Left cardiac atrium (tissue), 4 donors: ENCODE measurements at regions not wholly inside any gene's neighbourhood (a gene's known extent, or its start where the extent isn't known, plus 50 kb on each side); places are given as distances from the start of the nearest gene placed in this dataset.
"Not testable (repeated sequence)": the region's sequence is repeated elsewhere in the genome, so short reads cannot be mapped to it uniquely, and the experiment has no call there.

Experiments used
- ATAC-seq, 2 donors: fragments of 200-7000 bp; cut with Tn5 transposase; one replicate each; pipeline ENCODE4 v1.9.1; 2020; ENCODE audit warnings: mild to moderate bottlenecking in 2 of 2, moderate library complexity in 2 of 2
- DNase-seq: peaks from one replicate; pipeline ENCODE4 v3.0.0-alpha.2; 2020
- intact Hi-C, 2 donors: fragments of 100-400 bp; cut with DNase I; formaldehyde crosslinking; loops; one replicate each; pipeline versions ENCODE4 v1.14.1 to v1.15.1; 2022 to 2023
- donor health status: DM: no; HTN: yes; CAD: no.
- donor health status: DM: no; HTN: yes; CAD: no; lungs with severe emphysema.
- donor health status: DM: yes; HTN: yes; CAD: no.
- donor health status: Dilated cardiomyopathy.

GRCh38 chr13:109281017-109281902, 505.1 kb downstream of the IRS2 start:
- intact Hi-C loops, result loop anchor here in 1 of 2 donors (10.0 kb wide), 1 partner anchor 136 kb away; no protein-coding TSS in a partner anchor
- ATAC-seq (peak in 1 of 2 donors; percentile 76), DNase-seq (no peak)

GRCh38 chr13:109276261-109276660, 510.1 kb downstream of the IRS2 start:
- ATAC-seq, result no peak
- no peak for DNase-seq
- intact Hi-C loops, result no loop called here

GRCh38 chr13:109275852-109276251, 510.5 kb downstream of the IRS2 start:
- DNase-seq (no peak), ATAC-seq (peak in 1 of 2 donors; percentile 13)
- intact Hi-C loops, result no loop called here

- ATAC-seq, result no peak
- intact Hi-C loops, result no loop called here
- no peak for DNase-seq
Observed at GRCh38 chr13:109275139-109275745, 511.1 kb downstream of the IRS2 start.

GRCh38 chr13:109274188-109274821, 512.1 kb downstream of the IRS2 start:
- DNase-seq, result peak; percentile 38
- intact Hi-C loops, result no loop called here
- peak; percentile 30 to 80 for ATAC-seq

GRCh38 chr13:109273326-109273751, 513.0 kb downstream of the IRS2 start:
- intact Hi-C loops, result no loop called here
- ATAC-seq (no peak), DNase-seq (no peak)

GRCh38 chr13:109272595-109273325, 513.6 kb downstream of the IRS2 start:
- DNase-seq (no peak), ATAC-seq (no peak)
- intact Hi-C loops, result no loop called here

- ATAC-seq (no peak), DNase-seq (no peak)
Observed at GRCh38 chr13:109271555-109272541, 514.5 kb downstream of the IRS2 start.

GRCh38 chr13:109271061-109271460, 515.3 kb downstream of the IRS2 start:
- intact Hi-C loops, result no loop called here
- no peak for DNase-seq
- no peak for ATAC-seq

More at GRCh38 chr13:109271555-109272541, 514.5 kb downstream of the IRS2 start:
- intact Hi-C loops, result no loop called here

GRCh38 chr13:109269381-109269780, 517.0 kb downstream of the IRS2 start:
- DNase-seq, ATAC-seq, intact Hi-C loops: not testable (repeated sequence)

GRCh38 chr13:109268492-109268891, 517.9 kb downstream of the IRS2 start:
- DNase-seq, ATAC-seq, intact Hi-C loops: not testable (repeated sequence)

- ATAC-seq, intact Hi-C loops, DNase-seq: not testable (repeated sequence)
Observed at GRCh38 chr13:109267400-109267799, 519.0 kb downstream of the IRS2 start.

- intact Hi-C loops, ATAC-seq, DNase-seq: not testable (repeated sequence)
Observed at GRCh38 chr13:109265438-109265742, 521.0 kb downstream of the IRS2 start.

GRCh38 chr13:109264603-109265437, 521.6 kb downstream of the IRS2 start:
- intact Hi-C loops, DNase-seq, ATAC-seq: not testable (repeated sequence)

GRCh38 chr13:109257761-109258157, 528.6 kb downstream of the IRS2 start:
- ATAC-seq, DNase-seq, intact Hi-C loops: not testable (repeated sequence)
